MM.1S (cell line): ENCODE measurements at regions not wholly inside any gene's neighbourhood (a gene's known extent, or its start where the extent isn't known, plus 50 kb on each side); places are given as distances from the start of the nearest gene placed in this dataset.

Experiments used
- EZH2 ChIP-seq: fragments of 300-600 bp; sonication (generic); optimal IDR thresholded peaks from 2 replicates; pipeline ENCODE3; 2017; ENCODE audit warnings: low read depth, mild to moderate bottlenecking, antibody characterized with exemption, low read length, mixed read lengths
- EZH2phosphoT487 ChIP-seq: fragments of 300-600 bp; sonication (generic); IDR thresholded peaks from 2 replicates; pipeline ENCODE4 v1.6.1; 2018; ENCODE audit warnings: antibody characterized with exemption, low read length
- TF ChIP-seq, protein P1 (sequence below): fragments of 300-600 bp; sonication (generic); IDR thresholded peaks from 2 replicates; pipeline ENCODE4 v1.5.1; 2016; ENCODE audit warnings: antibody characterized with exemption, low read length, mixed read lengths

DNA sequence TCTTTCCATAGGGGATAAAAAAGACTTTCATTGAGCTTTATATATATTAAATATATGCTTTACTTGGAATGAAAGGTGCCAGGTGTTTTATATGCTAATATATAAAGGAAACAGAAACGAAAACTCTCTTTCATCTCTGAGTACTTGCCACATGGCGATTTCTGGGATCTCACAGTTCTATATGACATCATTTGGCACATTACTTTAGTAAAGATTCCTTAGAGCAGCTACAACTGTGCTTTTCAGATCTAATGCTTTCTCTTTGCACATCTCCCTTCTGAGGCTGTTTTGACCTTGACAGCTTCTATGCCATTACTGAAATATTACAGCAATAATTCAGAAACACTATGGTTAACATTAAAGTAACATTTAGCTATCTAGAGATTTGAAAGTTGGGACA, 1082.9 kb upstream of the CDH2 start:
- TF ChIP-seq, protein P1, sequence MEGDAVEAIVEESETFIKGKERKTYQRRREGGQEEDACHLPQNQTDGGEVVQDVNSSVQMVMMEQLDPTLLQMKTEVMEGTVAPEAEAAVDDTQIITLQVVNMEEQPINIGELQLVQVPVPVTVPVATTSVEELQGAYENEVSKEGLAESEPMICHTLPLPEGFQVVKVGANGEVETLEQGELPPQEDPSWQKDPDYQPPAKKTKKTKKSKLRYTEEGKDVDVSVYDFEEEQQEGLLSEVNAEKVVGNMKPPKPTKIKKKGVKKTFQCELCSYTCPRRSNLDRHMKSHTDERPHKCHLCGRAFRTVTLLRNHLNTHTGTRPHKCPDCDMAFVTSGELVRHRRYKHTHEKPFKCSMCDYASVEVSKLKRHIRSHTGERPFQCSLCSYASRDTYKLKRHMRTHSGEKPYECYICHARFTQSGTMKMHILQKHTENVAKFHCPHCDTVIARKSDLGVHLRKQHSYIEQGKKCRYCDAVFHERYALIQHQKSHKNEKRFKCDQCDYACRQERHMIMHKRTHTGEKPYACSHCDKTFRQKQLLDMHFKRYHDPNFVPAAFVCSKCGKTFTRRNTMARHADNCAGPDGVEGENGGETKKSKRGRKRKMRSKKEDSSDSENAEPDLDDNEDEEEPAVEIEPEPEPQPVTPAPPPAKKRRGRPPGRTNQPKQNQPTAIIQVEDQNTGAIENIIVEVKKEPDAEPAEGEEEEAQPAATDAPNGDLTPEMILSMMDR = no peak
- no peak for TF ChIP-seq EZH2
- TF ChIP-seq EZH2phosphoT487 = no peak
